HG03354 (cell line): ENCODE measurements at regions not wholly inside any gene's neighbourhood (a gene's known extent, or its start where the extent isn't known, plus 50 kb on each side); places are given as distances from the start of the nearest gene placed in this dataset.

Experiments
- ATAC-seq: cut with Tn5 transposase; IDR thresholded peaks from one replicate; pipeline ENCODE4 v1.9.1; 2021; ENCODE audit warnings: mild to moderate bottlenecking; ENCODE audit not compliant: unreplicated experiment, poor library complexity, severe bottlenecking

DNA sequence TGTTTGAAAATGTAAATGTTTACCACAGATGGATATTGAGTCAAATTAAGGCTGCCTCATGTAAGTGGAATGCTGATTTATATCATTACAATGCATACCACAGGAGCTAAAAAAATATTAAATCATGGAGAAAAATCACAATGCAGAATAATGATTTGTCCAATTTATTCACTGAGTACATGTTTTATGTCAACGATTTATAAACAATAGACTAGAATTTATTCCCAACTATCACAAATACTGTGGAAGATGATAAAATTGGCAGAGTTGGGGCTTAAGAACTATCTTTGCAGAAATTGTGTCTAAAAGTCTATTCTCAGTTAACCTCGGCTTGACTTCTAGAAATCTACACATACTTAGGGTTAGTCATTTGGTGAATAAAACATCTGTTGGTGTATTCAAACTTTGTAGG lies 472.1 kb upstream of the MARCKS start:
- ATAC-seq: no peak

- no peak for ATAC-seq
Measured at GRCh38 chr6:113388996-113389395, 468.1 kb upstream of the MARCKS start.

- no peak for ATAC-seq
Measured at GRCh38 chr6:113392551-113393055, 464.5 kb upstream of the MARCKS start.

GRCh38 chr6:113394216-113394615 lies 462.9 kb upstream of the MARCKS start:
- ATAC-seq: no peak

DNA sequence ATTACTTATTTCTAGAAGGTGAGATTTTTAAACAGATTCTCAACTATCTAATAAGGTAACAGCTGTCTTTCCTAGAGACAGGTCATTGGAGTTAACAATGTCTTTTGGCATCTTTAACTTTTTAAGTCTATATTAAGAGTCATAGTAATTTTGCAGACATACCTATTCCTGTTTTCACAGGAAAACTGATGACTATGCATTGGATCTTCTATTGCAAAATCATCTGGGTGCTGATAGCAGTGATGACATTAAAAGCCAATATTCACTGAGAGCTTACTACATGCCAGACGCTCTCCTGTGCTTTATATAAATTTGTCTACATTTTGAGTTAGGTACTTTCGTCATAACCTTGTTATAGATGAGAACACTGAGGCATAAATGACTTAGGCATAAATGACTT lies 462.4 kb upstream of the MARCKS start:
- ATAC-seq: no peak

- no peak for ATAC-seq
Measured at GRCh38 chr6:113396730-113397129, 460.4 kb upstream of the MARCKS start.

DNA sequence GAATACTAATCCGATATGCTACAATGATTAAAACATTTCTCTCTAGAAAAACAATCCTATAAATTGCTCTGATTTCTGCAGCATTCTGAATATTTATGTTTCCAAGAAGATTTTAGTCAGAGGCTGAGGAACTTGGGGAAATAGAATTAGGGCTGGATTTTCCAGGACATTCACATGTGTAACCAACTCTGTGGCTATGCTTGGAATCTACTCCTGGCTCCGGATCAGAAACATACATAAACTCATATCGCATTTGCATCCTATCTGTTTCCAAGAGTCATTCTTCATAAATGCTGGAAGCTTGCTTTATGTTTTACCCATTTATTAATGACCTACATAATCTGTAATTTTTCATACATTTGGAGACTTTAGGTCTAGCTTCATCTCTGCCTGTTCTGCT lies 459.9 kb upstream of the MARCKS start:
- ATAC-seq: no peak

- ATAC-seq: no peak
Measured at GRCh38 chr6:113401231-113401630, 455.9 kb upstream of the MARCKS start.

DNA sequence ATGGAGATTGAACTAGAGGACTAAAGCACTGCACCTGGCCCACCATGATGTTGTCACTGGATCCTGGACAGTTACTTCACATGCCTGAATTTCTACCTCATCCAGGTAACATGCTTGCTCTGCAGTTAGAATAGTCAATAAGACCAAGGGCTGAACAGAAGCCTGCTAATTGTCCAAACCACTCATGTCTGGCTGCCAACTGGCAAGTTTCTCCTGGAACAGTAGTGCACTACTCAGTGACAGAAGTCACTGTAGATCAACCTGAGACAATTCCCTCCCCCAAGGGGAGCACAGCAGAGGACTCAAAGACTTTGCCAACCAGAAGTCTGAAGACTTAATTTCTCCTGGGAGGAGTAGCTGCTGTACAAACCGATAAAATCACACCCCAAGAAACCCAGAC lies 454.6 kb upstream of the MARCKS start:
- ATAC-seq: no peak

DNA sequence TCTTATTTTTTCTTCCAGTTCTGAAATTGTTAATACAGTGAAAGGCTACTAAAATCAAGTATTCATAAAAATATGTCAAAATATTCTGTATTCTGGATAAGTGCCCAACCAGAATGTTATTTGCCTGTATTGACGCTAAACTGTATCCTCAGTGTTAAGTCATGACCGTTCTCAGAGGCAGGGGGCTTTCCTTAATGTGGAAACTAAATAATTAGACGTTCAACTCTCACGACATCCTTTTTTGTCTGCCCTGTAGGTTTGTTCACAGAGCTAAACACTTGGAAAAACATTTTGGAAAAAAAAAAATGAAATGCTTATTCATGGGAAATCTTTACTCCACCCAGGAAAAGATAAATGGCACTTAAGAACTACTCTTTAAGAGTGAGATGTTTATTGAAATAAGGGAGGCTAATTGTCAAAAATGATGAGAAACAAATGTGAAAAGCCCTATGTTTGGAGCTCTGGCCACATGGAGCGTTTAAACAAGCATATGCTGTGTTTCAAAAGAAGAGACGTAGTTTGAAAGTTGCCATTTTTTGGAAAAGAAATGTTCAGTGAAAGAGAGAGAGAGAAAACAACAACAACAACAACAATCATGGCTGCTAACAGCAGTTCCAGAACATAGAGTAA lies 453.1 kb upstream of the MARCKS start:
- ATAC-seq: no peak

DNA sequence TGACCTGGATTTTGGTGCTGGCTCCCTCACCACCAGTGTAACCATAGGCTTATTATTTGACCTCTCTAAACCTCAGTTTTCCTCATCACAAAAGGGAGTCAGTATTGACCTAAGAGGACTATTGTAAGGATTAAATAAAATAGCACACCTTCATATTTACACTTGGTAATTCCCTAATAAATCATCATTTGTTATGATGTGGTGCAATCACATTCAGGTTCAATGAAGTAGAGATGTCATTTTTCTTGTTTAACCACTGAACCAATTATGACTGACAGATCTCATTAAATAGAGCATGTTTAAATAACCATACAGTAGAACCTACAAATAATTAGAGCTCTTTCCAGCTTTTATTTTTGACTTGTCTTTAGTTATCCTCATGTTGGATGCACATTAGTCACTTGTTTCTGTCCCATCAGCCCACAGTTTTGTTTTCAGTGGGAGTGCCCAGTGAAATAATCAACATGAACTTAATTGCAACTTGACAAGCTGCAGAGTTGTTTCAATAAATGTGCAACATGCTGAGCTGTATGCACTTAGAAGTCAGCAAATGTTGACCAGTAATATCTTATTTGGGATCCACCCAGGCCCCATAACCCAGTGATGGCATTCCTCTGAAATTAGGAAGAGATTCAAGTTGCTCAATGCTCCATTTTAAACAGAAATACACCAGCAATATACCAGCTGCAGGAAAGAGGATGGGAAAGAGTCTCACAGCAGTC lies 451.7 kb upstream of the MARCKS start:
- no peak for ATAC-seq

DNA sequence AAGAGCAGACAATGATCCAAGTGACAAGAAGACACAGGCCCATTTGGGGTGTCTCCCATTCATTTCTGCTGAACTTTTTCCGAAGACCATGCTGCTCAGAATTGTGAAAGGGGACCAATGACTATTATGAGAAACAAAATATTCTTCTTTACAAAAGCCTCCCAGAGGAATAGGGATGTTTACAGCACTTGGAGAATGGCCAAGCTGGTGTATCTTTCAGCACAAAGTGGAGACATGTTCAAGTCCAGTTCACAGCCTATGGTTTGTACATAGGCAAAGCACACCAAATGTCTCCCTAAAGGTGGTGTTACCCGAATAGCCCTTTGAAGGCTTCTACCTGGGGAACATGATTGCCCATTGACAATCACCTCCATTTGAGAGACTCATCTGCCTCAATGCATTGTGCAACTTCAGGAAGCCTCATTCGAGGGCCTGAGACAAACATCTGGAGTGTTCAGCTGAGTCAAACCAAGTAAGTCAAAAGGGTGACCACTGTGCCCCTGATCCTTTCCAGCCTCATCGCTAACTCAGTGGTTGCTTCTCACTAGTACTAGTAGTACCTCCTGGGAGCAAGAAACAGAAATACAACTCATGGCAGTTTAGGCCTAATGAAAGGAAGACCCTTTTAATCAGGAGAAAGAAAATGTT lies 451.0 kb upstream of the MARCKS start:
- no peak for ATAC-seq

- no peak for ATAC-seq
Measured at GRCh38 chr6:113411011-113411410, 446.1 kb upstream of the MARCKS start.

GRCh38 chr6:113412589-113413357 lies 444.4 kb upstream of the MARCKS start:
- no peak for ATAC-seq

DNA sequence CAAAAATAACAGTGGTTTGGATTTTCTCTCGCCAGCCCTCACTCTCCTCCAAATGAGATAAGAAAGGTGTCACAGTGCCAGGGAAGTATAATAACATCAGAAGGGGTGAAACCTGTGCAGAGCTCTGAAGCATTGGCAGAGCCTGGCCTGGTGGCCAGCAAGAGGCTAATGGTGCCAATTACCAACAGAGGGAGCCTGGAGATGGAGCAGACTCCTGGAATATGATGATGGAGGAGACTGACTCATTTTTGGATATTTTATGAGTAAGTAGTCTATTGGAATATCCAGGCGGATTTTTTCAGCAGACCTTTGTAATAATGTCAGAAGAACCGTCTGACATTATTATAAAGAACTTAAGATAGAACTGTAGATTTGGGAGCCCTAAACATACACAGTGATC lies 442.6 kb upstream of the MARCKS start:
- no peak for ATAC-seq

DNA sequence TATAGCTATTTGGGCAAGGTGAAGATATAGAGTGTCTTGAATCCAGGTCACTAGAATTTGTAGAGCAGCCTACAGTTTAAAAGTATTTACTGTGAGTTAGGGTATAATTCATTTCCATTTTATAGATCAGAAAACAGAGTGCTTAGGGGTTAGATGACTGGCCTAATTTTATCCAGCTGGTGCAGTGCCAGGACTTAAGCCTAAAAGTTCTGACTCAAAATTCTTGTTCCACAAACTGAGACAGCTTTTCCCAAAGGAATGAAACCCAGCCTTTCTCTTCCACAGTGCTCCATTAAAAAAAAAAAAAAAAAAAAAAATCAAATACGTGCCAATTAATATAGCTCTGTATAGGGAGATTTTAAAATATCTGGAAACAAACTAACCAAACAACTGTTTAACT lies 441.0 kb upstream of the MARCKS start:
- no peak for ATAC-seq

DNA sequence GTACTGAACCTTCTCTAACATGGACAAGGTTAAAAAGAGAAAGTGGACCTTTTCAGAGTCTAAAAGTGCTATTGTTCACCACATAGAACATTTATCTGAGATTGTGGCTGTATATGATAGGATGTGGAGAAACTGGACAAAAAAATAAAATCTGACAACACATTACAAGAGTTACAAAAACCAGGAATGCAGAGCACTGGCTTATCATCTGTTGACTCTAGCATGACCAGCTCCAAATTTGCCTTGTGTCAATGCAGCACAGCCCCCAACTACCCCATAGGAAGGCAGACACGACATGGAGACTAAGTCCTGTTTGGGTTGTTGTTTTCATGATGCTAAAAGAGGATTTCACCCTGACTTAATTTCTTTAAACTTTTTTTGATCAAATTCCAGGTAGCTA lies 436.9 kb upstream of the MARCKS start:
- no peak for ATAC-seq

GRCh38 chr6:113421997-113422396 lies 435.1 kb upstream of the MARCKS start:
- no peak for ATAC-seq

GRCh38 chr6:113423956-113424355 lies 433.2 kb upstream of the MARCKS start:
- ATAC-seq: no peak

GRCh38 chr6:113425977-113426660 lies 431.0 kb upstream of the MARCKS start:
- no peak for ATAC-seq
